ENCODE measurements at regions not wholly inside any gene's neighbourhood (a gene's known extent, or its start where the extent isn't known, plus 50 kb on each side); places are given as distances from the start of the nearest gene placed in this dataset.

- Histone ChIP-seq H3K4me3 (replicated peaks in 1 of 2; ENCODE audit: low read depth in 1 of 2, low read length in 2 of 2) (no peak overlapping the region), H3K27ac (ENCODE audit: low read depth, low read length) (no peak overlapping the region), H3K9ac (ENCODE audit: low read length) (no peak overlapping the region), H3K79me2 (ENCODE audit: insufficient read depth, low read length) (no peaks in the 10 kb centered on the region), H3K9me3 (ENCODE audit: control insufficient read depth in 1 of 2, insufficient read depth in 1 of 2, low read depth in 1 of 2, low read length in 2 of 2) (no peaks in the 10 kb centered on the region; a peak in 1 of 4 replicates), H3K27me3 (ENCODE audit: insufficient read depth, low read length) (no peaks in the 10 kb centered on the region), H3K9me2 (ENCODE audit: insufficient read depth) (no peaks in the 10 kb centered on the region), H3K4me2 (ENCODE audit: low read length) (no peak overlapping the region), H3K4me1 (ENCODE audit: control insufficient read depth in 1 of 2, insufficient read depth in 2 of 2, low read length in 2 of 2) (no peaks in the 10 kb centered on the region), H3K36me3 (ENCODE audit: control insufficient read depth in 1 of 2, insufficient read depth in 2 of 2, low read length in 2 of 2) (no peaks in the 10 kb centered on the region), H2AFZ (ENCODE audit: low read depth, low read length, poor library complexity, severe bottlenecking) (no peak overlapping the region), H4K20me1 (ENCODE audit: insufficient read depth) (no peaks in the 10 kb centered on the region)
- ChIA-PET RAD21 (ENCODE audit: low non-redundant PET in 1 of 2, low total read pairs in 2 of 2, uncharacterized antibody in 2 of 2, unreplicated experiment in 2 of 2) (no interaction called here), CTCF (no interaction called here), POLR2A (no interaction called here)
- intact Hi-C loops (cut with micrococcal nuclease): no loop called here
- no TSS peak for BruUV-seq (replicated peaks)
- ATAC-seq (no peak), DNase-seq (ENCODE audit: low read depth, low spot score) (no peak)
- TF ChIP-seq, protein P1, sequence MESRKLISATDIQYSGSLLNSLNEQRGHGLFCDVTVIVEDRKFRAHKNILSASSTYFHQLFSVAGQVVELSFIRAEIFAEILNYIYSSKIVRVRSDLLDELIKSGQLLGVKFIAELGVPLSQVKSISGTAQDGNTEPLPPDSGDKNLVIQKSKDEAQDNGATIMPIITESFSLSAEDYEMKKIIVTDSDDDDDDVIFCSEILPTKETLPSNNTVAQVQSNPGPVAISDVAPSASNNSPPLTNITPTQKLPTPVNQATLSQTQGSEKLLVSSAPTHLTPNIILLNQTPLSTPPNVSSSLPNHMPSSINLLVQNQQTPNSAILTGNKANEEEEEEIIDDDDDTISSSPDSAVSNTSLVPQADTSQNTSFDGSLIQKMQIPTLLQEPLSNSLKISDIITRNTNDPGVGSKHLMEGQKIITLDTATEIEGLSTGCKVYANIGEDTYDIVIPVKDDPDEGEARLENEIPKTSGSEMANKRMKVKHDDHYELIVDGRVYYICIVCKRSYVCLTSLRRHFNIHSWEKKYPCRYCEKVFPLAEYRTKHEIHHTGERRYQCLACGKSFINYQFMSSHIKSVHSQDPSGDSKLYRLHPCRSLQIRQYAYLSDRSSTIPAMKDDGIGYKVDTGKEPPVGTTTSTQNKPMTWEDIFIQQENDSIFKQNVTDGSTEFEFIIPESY (IDR thresholded peaks at IDR 0.05; ENCODE audit: extremely low read depth, insufficient replicate concordance, low read length): no peak
- TF ChIP-seq POLR2A (IDR thresholded peaks at IDR 0.05; ENCODE audit: borderline replicate concordance, extremely low read depth, insufficient read depth, insufficient read length) (no peak), ELF1 (IDR thresholded peaks at IDR 0.05; ENCODE audit: borderline replicate concordance, low read depth) (no peak)
These were observed 1068.0 kb downstream of the SLITRK5 start for GRCh38 chr13:88739195-88739594.

DNA sequence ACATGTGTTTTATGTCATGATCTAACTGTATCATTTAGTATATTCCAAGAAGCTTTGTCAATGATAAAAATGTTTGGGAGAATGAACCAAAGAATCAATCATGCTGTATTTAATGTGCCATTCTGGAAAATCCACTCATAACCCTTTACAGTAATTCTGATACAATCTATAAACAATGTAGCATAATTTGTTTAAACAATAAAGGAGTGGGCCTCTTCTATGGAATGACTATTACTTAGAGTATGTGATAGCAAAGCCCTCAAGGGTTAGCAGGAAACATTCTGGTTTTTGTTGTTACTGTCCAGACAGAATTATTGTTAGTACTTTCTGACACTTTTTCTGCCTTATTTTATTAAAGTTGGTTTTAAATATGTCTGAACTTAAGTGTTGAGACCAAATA, 1073.1 kb downstream of the SLITRK5 start:
- no peak for ATAC-seq
- no peak overlapping the region for H2AFZ ChIP-seq (ENCODE audit: low read depth, low read length, poor library complexity, severe bottlenecking)
- RAD21 ChIA-PET (ENCODE audit: low non-redundant PET in 1 of 2, low total read pairs in 2 of 2, uncharacterized antibody in 2 of 2, unreplicated experiment in 2 of 2): no interaction called here
- no peaks in the 10 kb centered on the region for H3K9me2 ChIP-seq (ENCODE audit: insufficient read depth)
- DNase-seq (ENCODE audit: low read depth, low spot score): no peak
- no TSS peak for BruUV-seq (replicated peaks)
- POLR2A ChIA-PET: no interaction called here
- H4K20me1 ChIP-seq (ENCODE audit: insufficient read depth): no peaks in the 10 kb centered on the region
- CTCF ChIA-PET: no interaction called here
- H3K9ac ChIP-seq (ENCODE audit: low read length): no peak overlapping the region
- no peak overlapping the region for H3K27ac ChIP-seq (ENCODE audit: low read depth, low read length)
- H3K36me3 ChIP-seq (ENCODE audit: control insufficient read depth in 1 of 2, insufficient read depth in 2 of 2, low read length in 2 of 2): no peaks in the 10 kb centered on the region
- H3K79me2 ChIP-seq (ENCODE audit: insufficient read depth, low read length): no peaks in the 10 kb centered on the region
- H3K4me2 ChIP-seq (ENCODE audit: low read length): no peak overlapping the region
- H3K4me3 ChIP-seq (replicated peaks in 1 of 2; ENCODE audit: low read depth in 1 of 2, low read length in 2 of 2): no peak overlapping the region
- no peaks in the 10 kb centered on the region for H3K27me3 ChIP-seq (ENCODE audit: insufficient read depth, low read length)
- no peaks in the 10 kb centered on the region for H3K4me1 ChIP-seq (ENCODE audit: control insufficient read depth in 1 of 2, insufficient read depth in 2 of 2, low read length in 2 of 2)
- H3K9me3 ChIP-seq (ENCODE audit: control insufficient read depth in 1 of 2, insufficient read depth in 1 of 2, low read depth in 1 of 2, low read length in 2 of 2): no peaks in the 10 kb centered on the region; a peak in 1 of 4 replicates
- intact Hi-C loops (cut with micrococcal nuclease): no loop called here
- TF ChIP-seq ZFX (IDR thresholded peaks at IDR 0.05) (no peak), CBX3 (IDR thresholded peaks at IDR 0.05; ENCODE audit: low read depth) (no peak), CTCF (IDR thresholded peaks at IDR 0.05 in 2 of 3, conservative IDR thresholded peaks at IDR 0.05 in 1 of 3; ENCODE audit: borderline replicate concordance in 1 of 3, insufficient read depth in 1 of 3, low read depth in 2 of 3, low read length in 2 of 3) (no peak), REST (IDR thresholded peaks at IDR 0.05; ENCODE audit: low read depth) (no peak), EZH2 (IDR thresholded peaks at IDR 0.05) (no peak), RAD21 (IDR thresholded peaks at IDR 0.05; ENCODE audit: low read depth) (no peak), ELF1 (IDR thresholded peaks at IDR 0.05; ENCODE audit: borderline replicate concordance, low read depth) (no peak), YY1 (IDR thresholded peaks at IDR 0.05; ENCODE audit: extremely low read depth, insufficient replicate concordance, low read depth, low read length) (no peak)
- TF ChIP-seq, protein P1 (IDR thresholded peaks at IDR 0.05; ENCODE audit: extremely low read depth, insufficient replicate concordance, low read length): no peak

All from HCT116 (cell line).